CD14-positive monocyte (primary cell): ENCODE measurements at regions not wholly inside any gene's neighbourhood (a gene's known extent, or its start where the extent isn't known, plus 50 kb on each side); places are given as distances from the start of the nearest gene placed in this dataset.

Source experiments
- DNase-seq, 3 donors: peaks; one replicate each; pipeline ENCODE4 v3.0.0-alpha.2; 2011 to 2022
- H2AFZ ChIP-seq: 2 replicates; pipeline ENCODE4 v1.6.0; 2012; ENCODE audit warnings: mild to moderate bottlenecking, low read depth, low read length, inconsistent platforms; ENCODE audit not compliant: insufficient read depth, poor library complexity, severe bottlenecking
- H3K27ac ChIP-seq, 2 donors: 1 replicate in 1 of 2; 2 replicates in 1 of 2; pipeline ENCODE4 v1.5.1; 2012 to 2013; ENCODE audit warnings: low read length in 2 of 2, control low read depth in 1 of 2, inconsistent platforms in 1 of 2, low read depth in 1 of 2, mild to moderate bottlenecking in 1 of 2
- H3K27me3 ChIP-seq, 2 donors: one replicate each; pipeline versions ENCODE4 v1.6.0 to v1.6.1; 2011 to 2013; ENCODE audit warnings: low read length in 2 of 2; ENCODE audit not compliant: control insufficient read depth in 2 of 2, insufficient read depth in 2 of 2
- H3K36me3 ChIP-seq, 2 donors: replicated peaks in 1 of 2; 1 replicate in 1 of 2; 2 replicates in 1 of 2; pipeline versions ENCODE4 v1.5.1 to v1.6.1; 2012 to 2013; ENCODE audit warnings: low read length in 2 of 2, control low read depth in 1 of 2, inconsistent platforms in 1 of 2, mild to moderate bottlenecking in 1 of 2; ENCODE audit not compliant: insufficient read depth in 2 of 2, control insufficient read depth in 1 of 2
- H3K4me1 ChIP-seq, 2 donors: 1 replicate in 1 of 2; 2 replicates in 1 of 2; pipeline versions ENCODE4 v1.5.1 to v1.6.1; 2012 to 2013; ENCODE audit warnings: low read length in 2 of 2, control low read depth in 1 of 2, inconsistent platforms in 1 of 2, mild to moderate bottlenecking in 1 of 2, moderate library complexity in 1 of 2; ENCODE audit not compliant: insufficient read depth in 2 of 2, control insufficient read depth in 1 of 2
- H3K4me2 ChIP-seq: replicated peaks from 2 replicates; pipeline ENCODE3; 2012; ENCODE audit warnings: low read length, moderate library complexity, mild to moderate bottlenecking; ENCODE audit not compliant: poor library complexity, severe bottlenecking; ENCODE audit errors: extremely low read depth
- H3K4me3 ChIP-seq, 3 experiments: fragments of 200-600 bp in 1 of 3; sonication (generic) in 1 of 3; replicated peaks in 1 of 3; 1 replicate in 2 of 3; 2 replicates in 1 of 3; pipeline ENCODE4 v1.5.1; 2011 to 2013; ENCODE audit warnings: low read length in 3 of 3, mild to moderate bottlenecking in 3 of 3, control low read depth in 2 of 3, low read depth in 2 of 3, inconsistent platforms in 1 of 3, moderate library complexity in 1 of 3
- H3K79me2 ChIP-seq: 2 replicates; pipeline ENCODE4 v1.6.0; 2012; ENCODE audit warnings: mild to moderate bottlenecking, control low read depth, inconsistent platforms, low read length, moderate library complexity; ENCODE audit not compliant: insufficient read depth
- H3K9ac ChIP-seq: 2 replicates; pipeline ENCODE4 v1.6.0; 2017; ENCODE audit warnings: low read length, mild to moderate bottlenecking; ENCODE audit not compliant: insufficient read depth, poor library complexity, severe bottlenecking
- H3K9me3 ChIP-seq, 2 donors: replicated peaks in 1 of 2; 1 replicate in 1 of 2; 2 replicates in 1 of 2; pipeline versions ENCODE4 v1.5.1 to v1.6.1; 2012 to 2013; ENCODE audit warnings: low read length in 2 of 2, control low read depth in 1 of 2; ENCODE audit not compliant: control insufficient read depth in 1 of 2, insufficient read depth in 1 of 2
- H4K20me1 ChIP-seq: 2 replicates; pipeline ENCODE4 v1.6.0; 2012; ENCODE audit warnings: mild to moderate bottlenecking, low read length, control low read depth, moderate library complexity; ENCODE audit not compliant: insufficient read depth
- H3K27ac Mint-ChIP-seq, 7 donors: one replicate each; pipeline ENCODE4 v1.8.0; 2020; ENCODE audit warnings: mild to moderate bottlenecking in 7 of 7, mixed read lengths in 7 of 7, moderate library complexity in 6 of 7, inconsistent platforms in 2 of 7
- H3K27me3 Mint-ChIP-seq, 3 donors: one replicate each; pipeline ENCODE4 v1.8.0; 2021 to 2022; ENCODE audit warnings: low read depth in 3 of 3, mild to moderate bottlenecking in 3 of 3, mixed read lengths in 3 of 3, moderate library complexity in 3 of 3, inconsistent platforms in 1 of 3
- H3K36me3 Mint-ChIP-seq, 2 donors: one replicate each; pipeline ENCODE4 v1.8.0; 2020; ENCODE audit warnings: mixed read lengths in 2 of 2, inconsistent platforms in 1 of 2, mild to moderate bottlenecking in 1 of 2
- H3K4me1 Mint-ChIP-seq: one replicate; pipeline ENCODE4 v1.8.0; 2020; ENCODE audit warnings: mild to moderate bottlenecking, mixed read lengths
- H3K4me3 Mint-ChIP-seq, 2 donors: one replicate each; pipeline ENCODE4 v1.8.0; 2020; ENCODE audit warnings: mild to moderate bottlenecking in 2 of 2, mixed read lengths in 2 of 2, moderate library complexity in 1 of 2
- H3K9me3 Mint-ChIP-seq, 7 donors: one replicate each; pipeline ENCODE4 v1.8.0; 2020 to 2022; ENCODE audit warnings: mixed read lengths in 7 of 7, mild to moderate bottlenecking in 6 of 7, moderate library complexity in 6 of 7, inconsistent platforms in 2 of 7
- CTCF ChIP-seq: fragments of 200-600 bp; IDR thresholded peaks from one replicate; pipeline ENCODE4 v1.8.0; 2022; ENCODE audit warnings: antibody characterized with exemption, mild to moderate bottlenecking
- WGBS: methylation state at CpG from one replicate; pipeline ENCODE4 v1.1.5; 2013; ENCODE audit warnings: missing lambda C conversion rate; ENCODE audit not compliant: insufficient coverage; 5-methylcytosine and 5-hydroxymethylcytosine counted together
- intact Hi-C, 2 donors: fragments of 100-400 bp; cut with micrococcal nuclease; formaldehyde crosslinking; loops; one replicate each; pipeline versions ENCODE4 v1.15.0 to v1.15.1; 2023

GRCh38 chr7:25954395-25954794 is 197.6 kb upstream of the NFE2L3 start:
- H2AFZ ChIP-seq, result no peak overlapping the region
- no peaks in the 10 kb centered on the region for H4K20me1 ChIP-seq
- no peak overlapping the region for H3K4me2 ChIP-seq
- Mint-ChIP-seq H3K27ac (no peak overlapping the region), H3K4me3 (no peak overlapping the region), H3K27me3 (peaks cover 26 to 45% (median 45%) of the 10 kb centered on the region in 3 donors), H3K36me3 (peaks cover 3 to 6% of the 10 kb centered on the region in 2 donors), H3K4me1 (peaks cover 20% of the 10 kb centered on the region), H3K9me3 (peaks cover 0 to 10% (median 2%) of the 10 kb centered on the region in 7 donors)
- peaks cover 24 to 26% of the 10 kb centered on the region in 2 donors for H3K27me3 ChIP-seq
- no peaks in the 10 kb centered on the region for H3K36me3 ChIP-seq
- no peak for TF ChIP-seq CTCF
- whole genome bisulfite sequencing, result 94% methylated on average over 3 of the region's 3 CpGs
- no peaks in the 10 kb centered on the region for H3K79me2 ChIP-seq
- no peak overlapping the region for H3K9ac ChIP-seq
- H3K4me1 ChIP-seq, result peaks cover 20 to 21% of the 10 kb centered on the region in 2 donors
- DNase-seq, result no peak
- intact Hi-C loops, result no loop called here
- H3K4me3 ChIP-seq, result no peak overlapping the region
- H3K9me3 ChIP-seq, result peaks cover 0 to 8% of the 10 kb centered on the region in 2 donors
- no peak overlapping the region for H3K27ac ChIP-seq

GRCh38 chr7:25959168-25959734 is 192.7 kb upstream of the NFE2L3 start:
- H3K36me3 Mint-ChIP-seq, result no peaks in the 10 kb centered on the region
- Histone ChIP-seq H3K79me2 (no peaks in the 10 kb centered on the region), H3K36me3 (no peaks in the 10 kb centered on the region), H3K9me3 (no peaks in the 10 kb centered on the region), H3K27ac (no peak overlapping the region), H2AFZ (no peak overlapping the region), H3K4me1 (no peaks in the 10 kb centered on the region), H3K4me3 (no peak overlapping the region), H4K20me1 (no peaks in the 10 kb centered on the region), H3K9ac (no peak overlapping the region), H3K27me3 (peaks cover 27 to 37% of the 10 kb centered on the region in 2 donors), H3K4me2 (no peak overlapping the region)
- H3K27me3 Mint-ChIP-seq, result peaks cover 15 to 35% (median 33%) of the 10 kb centered on the region in 3 donors
- H3K4me3 Mint-ChIP-seq, result no peak overlapping the region
- WGBS, result 100% methylated on average over 1 of the region's 5 CpGs
- no peak for TF ChIP-seq CTCF
- DNase-seq, result no peak
- H3K4me1 Mint-ChIP-seq, result no peaks in the 10 kb centered on the region
- intact Hi-C loops, result no loop called here
- H3K27ac Mint-ChIP-seq, result no peak overlapping the region
- H3K9me3 Mint-ChIP-seq, result peaks cover 0 to 3% (median 0%) of the 10 kb centered on the region in 7 donors
